WTC11 (cell line): ENCODE measurements at regions not wholly inside any gene's neighbourhood (a gene's known extent, or its start where the extent isn't known, plus 50 kb on each side); places are given as distances from the start of the nearest gene placed in this dataset.

Experiments
- ATAC-seq: fragments of 200-7000 bp; cut with Tn5 transposase; 2 replicates; pipeline ENCODE4 v1.10.0; 2021; ENCODE audit warnings: mild to moderate bottlenecking, moderate library complexity
- CTCF ChIA-PET: fragments of 300-600 bp; sonication (Branson Sonifier 250); formaldehyde crosslinking; loops from one replicate; lab custom pipeline; 2021; ENCODE audit warnings: antibody characterized with exemption; lab: Charles Lee
- POLR2A ChIA-PET: fragments of 350-600 bp; sonication (Branson Sonifier 250); formaldehyde crosslinking; loops from one replicate; lab custom pipeline; 2021; ENCODE audit warnings: antibody characterized with exemption; lab: Charles Lee
- DNase-seq: peaks from one replicate; pipeline ENCODE4 v3.0.0; 2021; ENCODE audit warnings: low spot score
- H3K27ac Mint-ChIP-seq: 2 replicates; pipeline ENCODE4 v1.8.0; 2021; ENCODE audit warnings: mixed read lengths
- H3K27me3 Mint-ChIP-seq: 2 replicates; pipeline ENCODE4 v1.8.0; 2021; ENCODE audit warnings: low read depth, mild to moderate bottlenecking, moderate library complexity, mixed read lengths
- H3K36me3 Mint-ChIP-seq: 2 replicates; pipeline ENCODE4 v1.8.0; 2021; ENCODE audit warnings: mixed read lengths
- H3K4me1 Mint-ChIP-seq: 2 replicates; pipeline ENCODE4 v1.8.0; 2022; ENCODE audit warnings: mixed read lengths
- H3K4me3 Mint-ChIP-seq: 2 replicates; pipeline ENCODE4 v1.8.0; 2021; ENCODE audit warnings: mild to moderate bottlenecking, moderate library complexity, mixed read lengths
- H3K9me3 Mint-ChIP-seq: 2 replicates; pipeline ENCODE4 v1.8.0; 2021; ENCODE audit warnings: mixed read lengths
- CBFB ChIP-seq: sonication (generic); formaldehyde crosslinking; IDR thresholded peaks from 2 replicates; pipeline ENCODE4 v1.8.1; 2022; ENCODE audit warnings: mild to moderate bottlenecking, low read depth, missing genetic modification reagents
- CREB1 ChIP-seq: sonication (generic); formaldehyde crosslinking; IDR thresholded peaks from 2 replicates; pipeline ENCODE4 v1.8.0; 2023; ENCODE audit warnings: mild to moderate bottlenecking, missing genetic modification reagents
- CREM ChIP-seq: sonication (generic); formaldehyde crosslinking; IDR thresholded peaks from 2 replicates; pipeline ENCODE4 v1.8.1; 2022; ENCODE audit warnings: mild to moderate bottlenecking, missing genetic modification reagents, moderate library complexity
- ELF4 ChIP-seq: sonication (generic); formaldehyde crosslinking; IDR thresholded peaks from 2 replicates; pipeline ENCODE4 v1.8.1; 2022; ENCODE audit warnings: low read depth, mild to moderate bottlenecking, moderate library complexity, missing genetic modification reagents
- FOXJ3 ChIP-seq: sonication (generic); formaldehyde crosslinking; IDR thresholded peaks from 2 replicates; pipeline ENCODE4 v1.9.0; 2021; ENCODE audit warnings: missing genetic modification reagents, mild to moderate bottlenecking, borderline replicate concordance
- HMGA2 ChIP-seq: fragments of 250-450 bp; sonication (Bioruptor Pico); IDR thresholded peaks from 2 replicates; pipeline ENCODE4 v1.4.0; 2021; ENCODE audit warnings: mild to moderate bottlenecking, moderate library complexity
- JUN ChIP-seq: sonication (generic); formaldehyde crosslinking; IDR thresholded peaks from 2 replicates; pipeline ENCODE4 v1.8.0; 2023; ENCODE audit warnings: mild to moderate bottlenecking, missing genetic modification reagents
- KAT7 ChIP-seq: sonication (generic); formaldehyde crosslinking; IDR thresholded peaks from 2 replicates; pipeline ENCODE4 v1.8.1; 2023; ENCODE audit warnings: missing genetic modification reagents, mild to moderate bottlenecking, borderline replicate concordance
- MAX ChIP-seq: sonication (generic); formaldehyde crosslinking; IDR thresholded peaks from 2 replicates; pipeline ENCODE4 v1.8.0; 2022; ENCODE audit warnings: mild to moderate bottlenecking, missing genetic modification reagents
- PRRX2 ChIP-seq: fragments of 250-450 bp; sonication (Bioruptor Pico); IDR thresholded peaks from 2 replicates; pipeline ENCODE4 v1.8.0; 2021; ENCODE audit warnings: mild to moderate bottlenecking
- RELA ChIP-seq: sonication (generic); formaldehyde crosslinking; IDR thresholded peaks from 2 replicates; pipeline ENCODE4 v1.8.1; 2022; ENCODE audit warnings: missing genetic modification reagents, mild to moderate bottlenecking, borderline replicate concordance
- USF2 ChIP-seq: sonication (generic); formaldehyde crosslinking; IDR thresholded peaks from 2 replicates; pipeline ENCODE4 v1.8.1; 2023; ENCODE audit warnings: mild to moderate bottlenecking, missing genetic modification reagents, moderate library complexity
- ZBTB43 ChIP-seq: sonication (generic); formaldehyde crosslinking; IDR thresholded peaks from 2 replicates; pipeline ENCODE4 v1.8.1; 2023; ENCODE audit warnings: mild to moderate bottlenecking, missing genetic modification reagents
- ZNF121 ChIP-seq: sonication (generic); formaldehyde crosslinking; IDR thresholded peaks from 2 replicates; pipeline ENCODE4 v1.8.0; 2023; ENCODE audit warnings: missing genetic modification reagents
- ZNF232 ChIP-seq: sonication (generic); formaldehyde crosslinking; IDR thresholded peaks from 2 replicates; pipeline ENCODE4 v1.8.0; 2022; ENCODE audit warnings: mild to moderate bottlenecking, missing genetic modification reagents
- ZNF263 ChIP-seq: sonication (generic); formaldehyde crosslinking; IDR thresholded peaks from 2 replicates; pipeline ENCODE4 v1.8.1; 2022; ENCODE audit warnings: low read depth, mild to moderate bottlenecking, moderate library complexity, missing genetic modification reagents
- ZNF396 ChIP-seq: fragments of 250-450 bp; sonication (Bioruptor Pico); IDR thresholded peaks from 2 replicates; pipeline ENCODE4 v1.8.0; 2021; ENCODE audit warnings: mild to moderate bottlenecking, moderate library complexity, borderline replicate concordance
- ZNF512 ChIP-seq: sonication (generic); formaldehyde crosslinking; IDR thresholded peaks from 2 replicates; pipeline ENCODE4 v1.8.1; 2022; ENCODE audit warnings: missing genetic modification reagents, borderline replicate concordance
- ZNF532 ChIP-seq: fragments of 250-450 bp; sonication (Bioruptor Pico); IDR thresholded peaks from 2 replicates; pipeline ENCODE4 v1.9.0; 2021; ENCODE audit warnings: mild to moderate bottlenecking, borderline replicate concordance
- TF ChIP-seq, protein P1 (sequence below): sonication (generic); formaldehyde crosslinking; conservative IDR thresholded peaks from 2 replicates; pipeline ENCODE4 v1.8.1; 2022; ENCODE audit warnings: mild to moderate bottlenecking, missing genetic modification reagents
- TF ChIP-seq, protein P2 (sequence below): sonication (generic); formaldehyde crosslinking; IDR thresholded peaks from 2 replicates; pipeline ENCODE4 v1.8.1; 2022; ENCODE audit warnings: mild to moderate bottlenecking, missing genetic modification reagents, moderate library complexity, borderline replicate concordance
- TF ChIP-seq, protein P3 (sequence below): fragments of 250-450 bp; sonication (Bioruptor Pico); IDR thresholded peaks from 2 replicates; pipeline ENCODE4 v1.9.0; 2021; ENCODE audit warnings: mild to moderate bottlenecking

GRCh38 chr2:59920961-59921360, 632.5 kb downstream of the BCL11A start (continued):
- TF ChIP-seq, protein P1, sequence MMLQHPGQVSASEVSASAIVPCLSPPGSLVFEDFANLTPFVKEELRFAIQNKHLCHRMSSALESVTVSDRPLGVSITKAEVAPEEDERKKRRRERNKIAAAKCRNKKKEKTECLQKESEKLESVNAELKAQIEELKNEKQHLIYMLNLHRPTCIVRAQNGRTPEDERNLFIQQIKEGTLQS: no peak
- no peak for TF ChIP-seq ZNF263 (CRISPR knock-in tag)

DNA sequence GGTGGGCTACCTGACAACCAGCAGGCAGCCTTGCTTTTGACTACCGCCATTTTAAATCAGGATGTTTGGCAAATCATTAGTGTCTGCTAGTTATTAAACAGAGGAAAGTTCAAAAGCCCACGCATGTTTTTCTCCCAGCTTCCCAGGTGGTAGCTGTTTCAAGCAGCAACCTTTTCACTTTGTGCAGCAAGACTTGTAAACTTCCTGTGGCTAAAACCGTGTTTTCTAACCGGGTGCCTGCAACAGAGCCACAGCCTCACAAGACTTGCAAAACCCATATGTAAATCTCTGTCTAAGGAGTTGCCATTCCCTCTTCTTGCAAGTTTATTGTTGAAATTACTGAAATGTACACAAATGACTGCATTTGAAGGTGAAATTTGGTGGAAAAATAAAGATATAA, 633.1 kb downstream of the BCL11A start:
- Mint-ChIP-seq H3K27ac (no peak overlapping the region), H3K27me3 (no peaks in the 10 kb centered on the region; the same call in 1 of the 2 replicates), H3K4me1 (peaks cover 26% of the 10 kb centered on the region), H3K9me3 (no peaks in the 10 kb centered on the region), H3K36me3 (no peaks in the 10 kb centered on the region), H3K4me3 (no peak overlapping the region)
- TF ChIP-seq FOXJ3 (CRISPR knock-in tag) (no peak), CBFB (CRISPR knock-in tag) (no peak), USF2 (CRISPR knock-in tag) (no peak), ELF4 (CRISPR knock-in tag) (no peak), PRRX2 (CRISPR knock-in tag) (no peak), ZNF121 (CRISPR knock-in tag) (no peak), MAX (no peak), CREB1 (CRISPR knock-in tag) (no peak), ZBTB43 (no peak), HMGA2 (no peak), JUN (CRISPR knock-in tag) (no peak), RELA (no peak), ZNF232 (CRISPR knock-in tag) (no peak), CREM (CRISPR knock-in tag) (no peak), ZNF396 (no peak), ZNF512 (no peak)
- TF ChIP-seq, protein P2, sequence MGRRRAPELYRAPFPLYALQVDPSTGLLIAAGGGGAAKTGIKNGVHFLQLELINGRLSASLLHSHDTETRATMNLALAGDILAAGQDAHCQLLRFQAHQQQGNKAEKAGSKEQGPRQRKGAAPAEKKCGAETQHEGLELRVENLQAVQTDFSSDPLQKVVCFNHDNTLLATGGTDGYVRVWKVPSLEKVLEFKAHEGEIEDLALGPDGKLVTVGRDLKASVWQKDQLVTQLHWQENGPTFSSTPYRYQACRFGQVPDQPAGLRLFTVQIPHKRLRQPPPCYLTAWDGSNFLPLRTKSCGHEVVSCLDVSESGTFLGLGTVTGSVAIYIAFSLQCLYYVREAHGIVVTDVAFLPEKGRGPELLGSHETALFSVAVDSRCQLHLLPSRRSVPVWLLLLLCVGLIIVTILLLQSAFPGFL (CRISPR knock-in tag): no peak
- TF ChIP-seq, protein P3, sequence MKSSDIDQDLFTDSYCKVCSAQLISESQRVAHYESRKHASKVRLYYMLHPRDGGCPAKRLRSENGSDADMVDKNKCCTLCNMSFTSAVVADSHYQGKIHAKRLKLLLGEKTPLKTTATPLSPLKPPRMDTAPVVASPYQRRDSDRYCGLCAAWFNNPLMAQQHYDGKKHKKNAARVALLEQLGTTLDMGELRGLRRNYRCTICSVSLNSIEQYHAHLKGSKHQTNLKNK: no peak
- DNase-seq: no peak
- ChIA-PET CTCF (no interaction called here), POLR2A (no interaction called here)
- ATAC-seq: no peak

GRCh38 chr2:59919579-59919978, 633.9 kb downstream of the BCL11A start:
- Mint-ChIP-seq H3K27ac (no peak overlapping the region), H3K9me3 (no peaks in the 10 kb centered on the region), H3K27me3 (no peaks in the 10 kb centered on the region; the same call in 1 of the 2 replicates), H3K4me1 (peaks cover 26% of the 10 kb centered on the region), H3K4me3 (no peak overlapping the region), H3K36me3 (no peaks in the 10 kb centered on the region)
- ChIA-PET CTCF (no interaction called here), POLR2A (no interaction called here)
- ATAC-seq: no peak
- TF ChIP-seq KAT7 (CRISPR knock-in tag): no peak
- no peak for TF ChIP-seq ZNF532 (CRISPR knock-in tag)
- no peak for DNase-seq
